T-helper 2 cell treated with Interferon-gamma antibody and Interleukin-4, amounts not matched to agents 100 ng/mL and 5 ng/mL, for 36 hours (primary cell): ENCODE measurements at regions not wholly inside any gene's neighbourhood (a gene's known extent, or its start where the extent isn't known, plus 50 kb on each side); places are given as distances from the start of the nearest gene placed in this dataset.
"Not testable (repeated sequence)": the region's sequence is repeated elsewhere in the genome, so short reads cannot be mapped to it uniquely, and the experiment has no call there.

ENCODE experiments used
- intact Hi-C: fragments of 100-400 bp; cut with micrococcal nuclease; formaldehyde crosslinking; loops from one replicate; pipeline ENCODE4 v1.15.1; 2023

DNA sequence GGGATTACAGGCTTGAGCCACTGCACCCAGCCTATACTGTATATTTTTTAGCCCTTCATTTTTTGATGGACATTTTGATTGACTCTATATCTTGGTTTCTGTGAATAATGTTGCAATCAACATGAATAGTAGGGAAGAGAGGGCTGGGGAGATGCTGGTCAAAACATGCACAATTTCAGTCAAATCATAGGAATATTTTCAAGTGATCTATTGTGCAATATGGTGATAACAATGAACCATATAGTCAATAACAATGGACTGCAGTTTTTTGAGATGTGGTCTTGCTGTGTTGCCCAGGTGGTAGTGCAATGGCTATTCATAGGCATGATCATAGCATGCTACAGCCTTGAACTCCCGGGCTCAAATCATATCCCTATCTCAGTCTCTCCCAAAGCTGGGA is 264.7 kb upstream of the TMEFF2 start:
- intact Hi-C loops: no loop called here

DNA sequence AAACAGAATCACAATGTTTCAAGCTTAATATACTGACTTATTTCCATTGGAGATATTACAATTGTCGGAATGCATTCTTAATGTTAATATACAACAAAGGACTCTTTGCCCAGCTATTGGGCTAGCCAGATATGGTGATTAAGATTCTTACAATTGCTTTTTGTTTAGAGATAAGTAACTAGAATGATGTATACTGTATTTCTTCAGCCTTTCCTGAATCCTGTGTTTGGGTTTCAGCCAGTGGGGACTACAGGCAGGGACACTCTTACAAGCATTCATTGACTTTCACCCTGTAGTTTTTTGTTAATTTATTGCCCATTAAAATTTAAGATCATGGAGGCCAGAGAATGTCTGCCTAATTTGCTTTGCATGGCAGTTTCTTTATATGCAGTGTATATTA is 254.1 kb upstream of the TMEFF2 start:
- intact Hi-C loops: no loop called here

- intact Hi-C loops: no loop called here
Measured at GRCh38 chr2:192444286-192444838, 249.6 kb upstream of the TMEFF2 start.

DNA sequence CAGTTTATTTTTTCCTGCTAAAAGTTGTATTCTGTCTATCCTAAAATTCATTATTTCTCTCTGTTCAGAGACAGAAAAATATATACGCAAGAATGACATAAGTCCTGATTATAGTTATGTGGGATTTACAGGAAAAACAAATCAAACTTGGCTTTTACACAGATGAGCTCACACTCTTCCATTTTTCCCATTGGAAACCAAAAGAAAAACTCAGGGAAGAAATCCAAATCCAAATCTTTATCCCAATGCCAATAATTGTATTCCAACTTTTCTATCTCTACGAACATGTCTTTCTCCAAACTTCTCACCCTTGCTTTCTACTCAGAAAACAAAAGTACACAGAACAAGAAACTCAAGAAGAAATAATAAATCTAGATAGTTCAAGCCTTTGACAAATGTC is 249.1 kb upstream of the TMEFF2 start:
- intact Hi-C loops: no loop called here

DNA sequence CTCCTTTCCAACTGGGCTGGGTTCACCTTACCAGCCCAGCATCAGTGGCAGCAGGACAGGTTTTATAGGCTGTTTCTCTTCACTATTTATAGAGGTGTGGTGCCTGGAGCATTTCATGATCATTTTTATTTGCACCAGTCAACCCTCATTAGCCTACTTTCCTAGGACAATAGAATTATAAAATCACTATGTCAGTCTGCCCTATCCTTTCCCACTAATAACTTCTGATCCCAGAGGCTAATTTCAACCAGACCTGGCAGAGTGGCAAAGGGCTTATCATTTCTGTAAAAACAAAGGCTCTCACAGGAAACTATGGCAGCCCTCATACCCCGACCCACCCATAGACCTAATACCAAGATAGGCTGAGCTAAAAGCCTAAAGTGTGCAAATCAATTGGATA is 243.5 kb upstream of the TMEFF2 start:
- intact Hi-C loops: no loop called here

GRCh38 chr2:192437653-192438052 is 242.9 kb upstream of the TMEFF2 start:
- intact Hi-C loops: no loop called here

DNA sequence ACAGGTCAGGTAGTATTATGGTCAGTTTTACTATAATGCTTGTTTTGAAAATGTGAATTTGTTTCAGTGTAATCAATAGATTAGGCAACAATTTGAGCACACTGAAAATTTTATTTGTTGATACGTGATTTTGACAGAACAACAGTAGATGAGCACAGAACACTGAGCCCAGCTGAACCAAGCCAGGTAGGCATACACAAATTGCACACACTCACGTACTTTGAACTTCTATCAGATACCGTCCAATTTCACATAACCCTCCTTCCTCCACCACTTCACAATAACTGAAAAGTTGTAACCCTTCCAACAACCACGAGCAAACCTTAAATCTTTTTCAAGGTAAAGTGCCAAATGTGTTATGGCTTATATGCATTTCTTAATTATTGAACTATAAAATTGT is 229.5 kb upstream of the TMEFF2 start:
- intact Hi-C loops: no loop called here

DNA sequence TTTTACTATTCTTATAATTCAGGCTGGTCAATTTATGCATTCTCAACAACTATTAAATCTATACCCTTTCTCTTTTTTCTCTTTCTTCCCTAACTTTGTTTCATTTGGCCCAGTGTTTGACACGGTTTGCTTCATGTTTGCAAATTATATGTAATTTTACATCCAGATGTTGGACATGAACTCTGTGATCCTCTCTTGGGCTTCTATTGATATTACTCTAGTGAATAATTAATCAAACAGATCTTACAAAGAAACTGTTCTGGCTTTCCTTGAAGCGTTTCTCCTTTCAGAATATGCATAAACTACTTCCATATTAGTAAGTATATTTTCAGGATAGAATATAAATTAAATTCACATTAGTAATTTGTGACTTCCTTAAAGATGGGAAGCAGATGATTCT is 225.1 kb upstream of the TMEFF2 start:
- intact Hi-C loops: no loop called here

DNA sequence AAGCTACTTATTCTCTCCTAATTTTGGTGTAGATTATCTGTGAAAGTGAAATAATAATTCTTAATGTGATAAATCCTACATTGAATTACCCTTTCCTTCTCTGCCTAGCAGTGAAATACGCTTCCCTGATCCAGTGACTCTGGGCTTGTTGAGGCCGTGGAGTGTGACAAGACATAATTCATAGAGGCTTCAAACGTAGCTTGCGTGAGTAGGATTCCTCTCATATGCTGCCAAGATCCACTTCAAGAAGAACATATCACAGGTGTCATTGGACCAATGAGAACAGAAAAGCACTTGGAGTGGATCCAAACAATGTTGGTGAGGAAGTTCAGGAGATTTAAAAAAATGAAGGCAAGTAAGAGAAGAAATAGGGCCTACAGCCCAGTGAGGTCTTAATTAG is 221.3 kb upstream of the TMEFF2 start:
- intact Hi-C loops: no loop called here

- intact Hi-C loops: no loop called here
Measured at GRCh38 chr2:192414794-192415193, 220.1 kb upstream of the TMEFF2 start.

GRCh38 chr2:192413812-192414681 is 219.3 kb upstream of the TMEFF2 start:
- intact Hi-C loops: no loop called here

GRCh38 chr2:192412866-192413265 is 218.1 kb upstream of the TMEFF2 start:
- intact Hi-C loops: not testable (repeated sequence)

DNA sequence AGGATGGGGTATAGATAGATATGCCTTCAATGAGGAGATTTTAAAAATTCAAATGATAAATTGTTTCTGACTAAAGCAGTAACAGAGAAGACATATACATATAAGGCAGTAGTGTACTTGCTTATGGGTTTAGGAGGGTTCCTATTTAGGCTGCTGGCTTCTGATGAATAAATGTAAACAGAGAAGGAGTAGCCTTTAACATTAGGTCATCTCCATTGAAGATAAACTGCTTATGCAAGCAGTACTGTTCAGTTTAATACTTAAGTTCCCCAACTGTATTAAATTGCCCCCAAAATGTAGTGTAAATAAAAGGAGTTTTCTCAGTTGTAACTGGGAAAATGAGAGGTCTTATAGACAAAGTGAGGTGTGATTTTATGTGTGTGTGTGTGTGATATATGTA is 217.7 kb upstream of the TMEFF2 start:
- intact Hi-C loops: no loop called here

- intact Hi-C loops: no loop called here
Measured at GRCh38 chr2:192411755-192412154, 217.0 kb upstream of the TMEFF2 start.

- intact Hi-C loops: no loop called here
Measured at GRCh38 chr2:192410319-192410718, 215.6 kb upstream of the TMEFF2 start.

DNA sequence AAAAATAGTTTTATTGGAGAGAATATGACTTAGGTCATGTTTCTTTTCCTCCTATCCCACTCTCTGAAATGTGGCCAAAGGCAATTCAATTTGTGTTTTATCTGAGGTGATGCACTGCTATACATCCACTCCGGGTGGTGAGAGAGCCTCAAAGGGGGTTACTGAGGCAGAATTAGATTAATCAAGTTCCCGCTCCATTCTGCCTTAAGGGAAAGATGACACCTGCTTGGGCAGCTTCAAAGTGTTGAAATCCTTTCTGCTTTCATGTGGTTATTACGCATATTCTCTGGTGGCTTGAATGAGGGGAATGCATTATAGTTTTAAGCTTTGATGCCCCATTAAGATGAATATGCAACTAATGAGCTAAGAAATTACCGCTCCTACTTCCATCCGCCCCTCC is 213.0 kb upstream of the TMEFF2 start:
- intact Hi-C loops: no loop called here

DNA sequence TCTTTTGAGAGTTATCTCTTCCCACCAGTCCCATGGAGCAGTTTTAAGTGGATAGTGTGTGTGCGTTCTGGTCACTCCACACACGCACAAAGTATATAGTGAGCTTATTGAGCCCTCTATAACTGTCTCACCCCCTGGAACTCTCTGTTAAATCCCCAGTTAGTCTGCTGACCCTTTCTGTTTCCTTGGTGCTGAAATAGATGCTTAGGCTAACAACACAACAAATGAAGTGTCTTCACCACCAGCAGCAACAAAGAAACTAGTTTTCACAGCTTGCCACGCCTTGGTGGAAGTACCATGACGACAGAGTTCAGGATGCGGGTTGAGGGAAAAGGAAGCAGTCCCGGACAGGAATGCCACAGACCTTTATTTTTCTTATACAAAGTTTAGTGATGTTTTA is 203.5 kb upstream of the TMEFF2 start:
- intact Hi-C loops: no loop called here

- intact Hi-C loops: no loop called here
Measured at GRCh38 chr2:192394605-192395004, 199.9 kb upstream of the TMEFF2 start.

- intact Hi-C loops: no loop called here
Measured at GRCh38 chr2:192391041-192391440, 196.3 kb upstream of the TMEFF2 start.

DNA sequence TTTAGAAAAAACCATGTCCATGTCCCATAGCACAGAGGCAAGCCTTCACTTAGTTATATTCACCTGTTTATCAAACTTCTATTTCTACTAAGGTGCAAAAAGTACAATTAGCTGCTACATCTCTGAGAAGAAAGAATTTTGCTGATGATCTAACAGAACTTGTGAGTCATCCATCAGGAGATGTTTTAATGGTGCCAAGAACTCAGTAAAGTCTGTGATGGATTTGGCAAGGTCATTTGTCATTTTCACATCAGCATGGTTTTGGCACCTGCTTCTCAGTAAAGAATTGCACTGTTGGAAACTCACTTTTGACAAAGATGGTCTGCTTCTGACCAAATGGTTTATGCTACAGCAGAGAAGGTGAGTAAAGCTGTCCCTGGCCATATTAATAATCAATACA is 195.7 kb upstream of the TMEFF2 start:
- intact Hi-C loops: no loop called here

DNA sequence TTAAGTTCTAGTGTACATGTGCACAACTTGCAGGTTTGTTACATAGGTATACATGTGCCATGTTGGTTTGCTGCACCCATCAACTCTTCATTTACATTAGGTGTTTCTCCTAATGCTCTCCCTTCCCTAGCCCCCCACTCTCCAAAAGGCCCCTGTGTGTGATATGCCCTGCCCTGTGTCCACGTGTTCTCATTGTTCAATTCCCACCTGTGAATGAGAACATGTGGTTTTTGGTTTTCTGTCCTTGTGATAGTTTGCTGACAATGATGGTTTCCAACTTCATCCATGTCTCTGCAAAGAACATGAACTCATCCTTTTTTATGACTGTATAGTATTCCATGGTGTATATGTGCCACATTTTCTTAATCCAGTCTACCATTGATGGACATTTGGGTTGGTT is 189.5 kb upstream of the TMEFF2 start:
- intact Hi-C loops: not testable (repeated sequence)

GRCh38 chr2:192381082-192381481 is 186.3 kb upstream of the TMEFF2 start:
- intact Hi-C loops: no loop called here

DNA sequence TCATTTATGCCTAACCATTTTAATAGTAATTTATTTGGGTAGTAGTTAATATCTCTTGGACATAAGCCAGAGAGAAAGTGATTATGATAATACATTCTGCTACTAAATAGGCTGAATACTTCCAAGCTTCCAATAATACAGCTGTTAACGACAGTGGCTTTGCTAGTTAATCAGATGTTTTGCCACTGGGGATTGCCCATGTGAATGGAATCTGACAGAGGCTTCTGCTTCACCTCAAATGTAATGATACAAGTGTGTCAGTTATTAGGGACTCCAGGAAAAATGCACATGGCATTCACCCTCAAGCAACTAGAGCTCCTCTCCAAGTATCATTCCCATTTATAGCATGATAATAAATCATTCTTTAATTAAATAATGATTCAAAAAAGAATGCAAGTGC is 185.0 kb upstream of the TMEFF2 start:
- intact Hi-C loops: no loop called here
